Transverse colon (tissue), 4 donors: ENCODE measurements at regions not wholly inside any gene's neighbourhood (a gene's known extent, or its start where the extent isn't known, plus 50 kb on each side); places are given as distances from the start of the nearest gene placed in this dataset.
A peak's percentile ranks its signal among the peaks of the same experiment; 100 is the strongest.

Source experiments
- DNase-seq: peaks from one replicate; pipeline ENCODE4 v3.0.0-alpha.2; 2019
- H3K27ac ChIP-seq, 4 donors: fragments of 200-600 bp; sonication (generic); 2 replicates each; pipeline ENCODE4 v1.5.1; 2016 to 2018; ENCODE audit warnings: inconsistent platforms in 4 of 4
- H3K27me3 ChIP-seq: fragments of 200-600 bp; sonication (generic); 2 replicates; pipeline ENCODE4 v1.5.1; 2017; ENCODE audit warnings: inconsistent platforms
- H3K36me3 ChIP-seq, 4 donors: fragments of 200-600 bp; sonication (generic); 2 replicates each; pipeline ENCODE4 v1.5.1; 2017 to 2019; ENCODE audit warnings: inconsistent platforms in 4 of 4
- H3K4me1 ChIP-seq, 4 donors: fragments of 200-600 bp; sonication (generic); 2 replicates each; pipeline ENCODE4 v1.5.1; 2017 to 2020; ENCODE audit warnings: inconsistent platforms in 4 of 4
- H3K4me3 ChIP-seq, 4 donors: fragments of 200-600 bp; sonication (generic); 1 replicate in 1 of 4; 2 replicates in 3 of 4; pipeline versions ENCODE4 v1.5.1 to v1.6.1; 2017 to 2019; ENCODE audit warnings: inconsistent platforms in 4 of 4
- H3K9me3 ChIP-seq, 2 donors: fragments of 200-600 bp; sonication (generic); 2 replicates each; pipeline ENCODE4 v1.5.1; 2017 to 2019; ENCODE audit warnings: inconsistent platforms in 2 of 2
- CTCF ChIP-seq, 5 experiments: fragments of 200-600 bp in 3 of 5; fragments of 450-650 bp in 2 of 5; sonication (generic) in 3 of 5; IDR thresholded peaks; 1 replicate in 2 of 5; 2 replicates in 3 of 5; pipeline ENCODE4 v1.5.1; 2016 to 2017; ENCODE audit warnings: antibody characterized with exemption in 5 of 5, inconsistent platforms in 3 of 5, mild to moderate bottlenecking in 2 of 5, moderate library complexity in 1 of 5
- EP300 ChIP-seq: sonication (generic); formaldehyde crosslinking; IDR thresholded peaks from one replicate; pipeline ENCODE4 v1.6.1; 2017; ENCODE audit warnings: antibody characterized with exemption, low read depth
- POLR2A ChIP-seq: fragments of 450-650 bp; IDR thresholded peaks from one replicate; pipeline ENCODE4 v1.6.1; 2016; ENCODE audit warnings: antibody characterized with exemption, mild to moderate bottlenecking, moderate library complexity
- POLR2AphosphoS5 ChIP-seq, 3 donors: sonication (generic); formaldehyde crosslinking; IDR thresholded peaks; one replicate each; pipeline ENCODE4 v1.6.1; 2016; ENCODE audit warnings: antibody characterized with exemption in 3 of 3
- WGBS, 2 donors: methylation state at CpG; one replicate each; pipeline ENCODE4 v1.1.5; 2018; ENCODE audit warnings: low coverage in 1 of 2; 5-methylcytosine and 5-hydroxymethylcytosine counted together
- in situ Hi-C, 4 donors: fragments of 200-750 bp; cut with MboI; loops; one replicate each; pipeline versions ENCODE4 v1.15.0 to v1.15.1; 2017; ENCODE audit warnings: low sequenced_read_pairs in 3 of 4, low pct_ligation_motif_present in 1 of 4, low pct_unique_long_range_greater_than_20kb in 1 of 4
- intact Hi-C: fragments of 100-400 bp; cut with DNase I; formaldehyde crosslinking; loops from one replicate; pipeline ENCODE4 v1.15.1; 2023; ENCODE audit warnings: low total_unique reads

GRCh38 chr7:32204361-32205018 is 134.3 kb upstream of the PDE1C start:
- Histone ChIP-seq H3K27me3 (no peaks in the 10 kb centered on the region), H3K4me1 (no peaks in the 10 kb centered on the region), H3K9me3 (no peaks in the 10 kb centered on the region), H3K27ac (no peak overlapping the region), H3K36me3 (no peaks in the 10 kb centered on the region), H3K4me3 (peak overlapping the region in 2 of 4 donors; percentile 8 to 29)
- TF ChIP-seq EP300 (no peak), POLR2AphosphoS5 (IDR thresholded peaks at IDR 0.05) (no peak), CTCF (IDR thresholded peaks at IDR 0.05) (peak; percentile 49 to 78 (median 60))
- intact Hi-C loops (loop anchor here (10.0 kb wide), 1 partner anchor 460 kb away; no protein-coding TSS in a partner anchor), in situ Hi-C loops (loop anchor here (10.0 kb wide), 1 partner anchor 460 kb away; no protein-coding TSS in a partner anchor)
- DNase-seq = peak; percentile 54
- WGBS, 2 donors = 21 to 35% methylated on average over 5 to 9 of the region's 9 CpGs

GRCh38 chr7:32200646-32201045 is 130.4 kb upstream of the PDE1C start:
- Histone ChIP-seq H3K9me3 (no peaks in the 10 kb centered on the region), H3K27me3 (no peaks in the 10 kb centered on the region), H3K36me3 (no peaks in the 10 kb centered on the region), H3K4me3 (no peak overlapping the region), H3K27ac (no peak overlapping the region), H3K4me1 (no peaks in the 10 kb centered on the region)
- WGBS, 2 donors = 88% methylated on average over 1 of the region's 1 CpG
- in situ Hi-C loops = loop anchor here (10.0 kb wide), 1 partner anchor 456 kb away; no protein-coding TSS in a partner anchor
- TF ChIP-seq POLR2AphosphoS5 (IDR thresholded peaks at IDR 0.05) = no peak
- TF ChIP-seq POLR2A = no peak
- TF ChIP-seq CTCF (IDR thresholded peaks at IDR 0.05) = no peak
- no peak for TF ChIP-seq EP300
- DNase-seq = no peak
- intact Hi-C loops = loop anchor here (10.0 kb wide), 1 partner anchor 456 kb away; no protein-coding TSS in a partner anchor

- no peak for DNase-seq
- intact Hi-C loops = no loop called here
- no peaks in the 10 kb centered on the region for H3K4me1 ChIP-seq
- no peak overlapping the region for H3K27ac ChIP-seq
- no peaks in the 10 kb centered on the region for H3K36me3 ChIP-seq
- peaks cover 0 to 7% of the 10 kb centered on the region in 2 donors for H3K9me3 ChIP-seq
- no peaks in the 10 kb centered on the region for H3K27me3 ChIP-seq
- TF ChIP-seq POLR2A = no peak
- TF ChIP-seq CTCF (IDR thresholded peaks at IDR 0.05) = no peak
- TF ChIP-seq EP300 = no peak
- H3K4me3 ChIP-seq = no peak overlapping the region
- in situ Hi-C loops = loop anchor here in 1 of 4 donors (25.0 kb wide), 1 partner anchor 93 kb away; no protein-coding TSS in a partner anchor
These were observed 124.3 kb upstream of the PDE1C start for GRCh38 chr7:32194537-32194936.

- Histone ChIP-seq H3K9me3 (peaks cover 0 to 7% of the 10 kb centered on the region in 2 donors), H3K27ac (no peak overlapping the region), H3K4me3 (no peak overlapping the region), H3K4me1 (no peaks in the 10 kb centered on the region), H3K27me3 (no peaks in the 10 kb centered on the region), H3K36me3 (no peaks in the 10 kb centered on the region)
- intact Hi-C loops (no loop called here), in situ Hi-C loops (loop anchor here in 1 of 4 donors (25.0 kb wide), 1 partner anchor 96 kb away; no protein-coding TSS in a partner anchor)
- no peak for DNase-seq
- no peak for TF ChIP-seq EP300
- TF ChIP-seq CTCF (IDR thresholded peaks at IDR 0.05) = no peak
- TF ChIP-seq POLR2AphosphoS5 (IDR thresholded peaks at IDR 0.05) = no peak
- no peak for TF ChIP-seq POLR2A
- 69 to 83% methylated on average over 2 of the region's 2 CpGs for WGBS, 2 donors
These were observed 121.1 kb upstream of the PDE1C start for GRCh38 chr7:32191305-32191704.
